OCI-LY1 (cell line): ENCODE measurements at regions not wholly inside any gene's neighbourhood (a gene's known extent, or its start where the extent isn't known, plus 50 kb on each side); places are given as distances from the start of the nearest gene placed in this dataset.

ENCODE experiments used
- H2AFZ ChIP-seq: fragments of 200-600 bp; sonication (generic), shearing (Covaris generic); 2 replicates; pipeline ENCODE4 v1.6.0; 2014; ENCODE audit warnings: antibody characterized with exemption, mild to moderate bottlenecking, low read length
- H3F3A ChIP-seq: fragments of 200-600 bp; sonication (generic), shearing (Covaris generic); 2 replicates; pipeline ENCODE4 v1.6.0; 2014; ENCODE audit warnings: mild to moderate bottlenecking, antibody characterized with exemption, low read length, moderate library complexity; ENCODE audit not compliant: insufficient read depth
- H3K27ac ChIP-seq: fragments of 200-600 bp; sonication (generic); 2 replicates; pipeline ENCODE4 v1.5.1; 2014; ENCODE audit warnings: low read length, mixed run types, mild to moderate bottlenecking, low read depth; ENCODE audit not compliant: poor library complexity, severe bottlenecking
- H3K27me3 ChIP-seq: fragments of 200-600 bp; sonication (generic); 2 replicates; pipeline ENCODE4 v1.6.0; 2014; ENCODE audit warnings: antibody characterized with exemption, mild to moderate bottlenecking, low read length, moderate library complexity; ENCODE audit not compliant: insufficient read depth
- H3K36me3 ChIP-seq: fragments of 200-600 bp; sonication (generic); 2 replicates; pipeline ENCODE4 v1.6.1; 2014; ENCODE audit warnings: mild to moderate bottlenecking, antibody characterized with exemption, low read length, moderate library complexity, mixed read lengths; ENCODE audit not compliant: insufficient read depth
- H3K4me1 ChIP-seq: fragments of 200-600 bp; sonication (generic); 2 replicates; pipeline ENCODE4 v1.5.1; 2014; ENCODE audit warnings: mild to moderate bottlenecking, low read length, moderate library complexity; ENCODE audit not compliant: insufficient read depth, severe bottlenecking
- H3K4me2 ChIP-seq: fragments of 200-600 bp; sonication (generic), shearing (Covaris generic); 2 replicates; pipeline ENCODE4 v1.6.1; 2014; ENCODE audit warnings: low read length
- H3K4me3 ChIP-seq: fragments of 200-600 bp; sonication (generic); 2 replicates; pipeline ENCODE4 v1.5.1; 2014; ENCODE audit warnings: low read length, low read depth, mild to moderate bottlenecking, mixed read lengths; ENCODE audit not compliant: poor library complexity, severe bottlenecking
- H3K79me2 ChIP-seq: fragments of 200-600 bp; shearing (Covaris generic); 2 replicates; pipeline ENCODE4 v1.6.1; 2016; ENCODE audit warnings: mixed run types, low read length, mixed read lengths; ENCODE audit not compliant: insufficient read depth
- H3K9ac ChIP-seq: fragments of 200-600 bp; sonication (generic), shearing (Covaris generic); 2 replicates; pipeline ENCODE4 v1.6.1; 2014; ENCODE audit warnings: mild to moderate bottlenecking, low read length, mixed read lengths
- H3K9me2 ChIP-seq: fragments of 200-600 bp; sonication (generic), shearing (Covaris generic); 2 replicates; pipeline ENCODE4 v1.6.1; 2014; ENCODE audit warnings: low read depth, mild to moderate bottlenecking, low read length, mixed read lengths
- H3K9me3 ChIP-seq: fragments of 200-600 bp; shearing (Covaris generic); 2 replicates; pipeline ENCODE4 v1.6.1; 2014; ENCODE audit warnings: low read length, mixed read lengths
- H4K20me1 ChIP-seq: fragments of 200-600 bp; sonication (generic), shearing (Covaris generic); 2 replicates; pipeline ENCODE4 v1.6.0; 2016; ENCODE audit warnings: mild to moderate bottlenecking, low read length; ENCODE audit not compliant: insufficient read depth
- EZH2 ChIP-seq: fragments of 200-600 bp; sonication (generic), shearing (Covaris generic); IDR thresholded peaks from 2 replicates; pipeline ENCODE4 v1.8.0; 2017; ENCODE audit warnings: borderline replicate concordance, mixed run types, mild to moderate bottlenecking, antibody characterized with exemption, low read length, moderate library complexity, mixed read lengths
- TF ChIP-seq, protein P1 (sequence below): fragments of 200-600 bp; sonication (generic), shearing (Covaris generic); IDR thresholded peaks from 2 replicates; pipeline ENCODE4 v1.5.1; 2017; ENCODE audit warnings: mild to moderate bottlenecking, antibody characterized with exemption, low read length, moderate library complexity, mixed read lengths

DNA sequence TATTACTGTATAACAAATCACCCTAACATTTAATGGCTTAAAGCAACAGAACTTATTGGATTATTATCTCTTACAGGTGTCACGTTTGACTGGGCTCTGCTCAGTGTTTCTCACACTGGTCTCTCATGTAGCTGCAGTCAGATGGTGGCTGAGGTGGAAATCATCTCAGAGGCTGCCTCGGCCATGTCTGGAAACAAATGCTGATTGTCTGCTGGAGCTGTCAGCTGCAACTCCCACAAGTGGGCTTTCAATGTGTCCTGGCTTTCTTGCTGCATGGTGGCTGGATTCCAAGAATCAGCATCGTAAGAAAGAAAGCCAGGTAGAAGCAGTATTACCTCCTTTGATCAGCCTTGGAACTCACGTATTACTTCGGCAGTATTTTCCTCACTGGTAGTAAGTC is 277.6 kb downstream of the SPANXN1 start:
- TF ChIP-seq, protein P1, sequence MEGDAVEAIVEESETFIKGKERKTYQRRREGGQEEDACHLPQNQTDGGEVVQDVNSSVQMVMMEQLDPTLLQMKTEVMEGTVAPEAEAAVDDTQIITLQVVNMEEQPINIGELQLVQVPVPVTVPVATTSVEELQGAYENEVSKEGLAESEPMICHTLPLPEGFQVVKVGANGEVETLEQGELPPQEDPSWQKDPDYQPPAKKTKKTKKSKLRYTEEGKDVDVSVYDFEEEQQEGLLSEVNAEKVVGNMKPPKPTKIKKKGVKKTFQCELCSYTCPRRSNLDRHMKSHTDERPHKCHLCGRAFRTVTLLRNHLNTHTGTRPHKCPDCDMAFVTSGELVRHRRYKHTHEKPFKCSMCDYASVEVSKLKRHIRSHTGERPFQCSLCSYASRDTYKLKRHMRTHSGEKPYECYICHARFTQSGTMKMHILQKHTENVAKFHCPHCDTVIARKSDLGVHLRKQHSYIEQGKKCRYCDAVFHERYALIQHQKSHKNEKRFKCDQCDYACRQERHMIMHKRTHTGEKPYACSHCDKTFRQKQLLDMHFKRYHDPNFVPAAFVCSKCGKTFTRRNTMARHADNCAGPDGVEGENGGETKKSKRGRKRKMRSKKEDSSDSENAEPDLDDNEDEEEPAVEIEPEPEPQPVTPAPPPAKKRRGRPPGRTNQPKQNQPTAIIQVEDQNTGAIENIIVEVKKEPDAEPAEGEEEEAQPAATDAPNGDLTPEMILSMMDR: no peak
- no peak for TF ChIP-seq EZH2
- Histone ChIP-seq H3F3A (no peaks in the 10 kb centered on the region), H3K79me2 (no peaks in the 10 kb centered on the region), H3K27me3 (no peaks in the 10 kb centered on the region), H3K9ac (no peak overlapping the region), H3K36me3 (no peaks in the 10 kb centered on the region), H2AFZ (no peak overlapping the region), H4K20me1 (no peaks in the 10 kb centered on the region), H3K4me3 (no peak overlapping the region), H3K4me1 (no peaks in the 10 kb centered on the region), H3K9me3 (no peaks in the 10 kb centered on the region), H3K27ac (no peak overlapping the region), H3K9me2 (no peaks in the 10 kb centered on the region), H3K4me2 (no peak overlapping the region)

DNA sequence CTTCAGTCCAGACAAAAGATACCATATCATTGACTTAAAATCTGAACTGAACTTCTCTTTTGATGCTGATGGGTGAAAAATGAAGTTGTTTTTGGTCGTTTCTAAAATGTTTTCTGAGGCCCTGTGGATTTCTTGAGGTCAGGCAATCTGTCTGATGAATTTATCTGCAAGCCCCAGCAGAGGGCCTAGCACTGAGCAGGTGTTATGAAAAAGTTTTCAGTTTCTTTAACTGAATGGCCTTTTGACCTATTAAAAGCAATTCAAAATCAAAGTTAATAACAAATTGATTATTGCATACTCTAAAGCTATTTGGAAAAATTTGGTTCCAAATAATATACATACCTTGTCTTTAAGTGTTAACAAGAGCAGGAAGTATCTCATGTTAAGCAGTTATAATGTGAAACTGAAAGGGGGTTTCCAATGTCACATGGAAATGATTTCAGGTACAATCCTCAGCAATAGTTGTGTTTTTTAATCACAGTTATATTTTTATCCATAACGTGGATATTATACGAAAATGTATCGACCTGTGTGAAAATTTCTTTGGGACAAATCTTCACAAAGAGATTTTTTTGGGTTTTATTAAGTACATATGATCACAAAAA is 285.0 kb downstream of the SPANXN1 start:
- TF ChIP-seq, protein P1: no peak
- no peak for TF ChIP-seq EZH2
- no peaks in the 10 kb centered on the region for H3K36me3 ChIP-seq
- no peak overlapping the region for H3K4me3 ChIP-seq
- H3K9me3 ChIP-seq: no peaks in the 10 kb centered on the region
- no peak overlapping the region for H3K4me2 ChIP-seq
- H3K9ac ChIP-seq: no peak overlapping the region
- H3K27me3 ChIP-seq: no peaks in the 10 kb centered on the region
- H3K4me1 ChIP-seq: no peaks in the 10 kb centered on the region
- no peaks in the 10 kb centered on the region for H3F3A ChIP-seq
- no peaks in the 10 kb centered on the region for H3K79me2 ChIP-seq
- H3K27ac ChIP-seq: no peak overlapping the region
- H4K20me1 ChIP-seq: no peaks in the 10 kb centered on the region
- H3K9me2 ChIP-seq: no peaks in the 10 kb centered on the region
- no peak overlapping the region for H2AFZ ChIP-seq

GRCh38 chrX:145533534-145533933 is 284.1 kb upstream of the SLITRK2 start:
- Histone ChIP-seq H3K9me3 (no peaks in the 10 kb centered on the region), H3K9me2 (no peaks in the 10 kb centered on the region), H2AFZ (no peak overlapping the region), H3K79me2 (no peaks in the 10 kb centered on the region), H3K4me3 (no peak overlapping the region), H3K4me2 (no peak overlapping the region), H3K27ac (no peak overlapping the region), H3K4me1 (no peaks in the 10 kb centered on the region), H3K9ac (no peak overlapping the region), H3K27me3 (no peaks in the 10 kb centered on the region), H4K20me1 (no peaks in the 10 kb centered on the region), H3K36me3 (no peaks in the 10 kb centered on the region), H3F3A (no peaks in the 10 kb centered on the region)
- no peak for TF ChIP-seq EZH2
- TF ChIP-seq, protein P1: no peak
